ENCODE measurements at regions not wholly inside any gene's neighbourhood (a gene's known extent, or its start where the extent isn't known, plus 50 kb on each side); places are given as distances from the start of the nearest gene placed in this dataset.
A peak's percentile ranks its signal among the peaks of the same experiment; 100 is the strongest.

GRCh38 chr2:120550893-120551446 is 184.7 kb upstream of the GLI2 start (continued):
- TF ChIP-seq ZXDC (CRISPR knock-in tag; IDR thresholded peaks at IDR 0.05) (no peak), ZNF597 (CRISPR knock-in tag; IDR thresholded peaks at IDR 0.05) (no peak), ZSCAN30 (CRISPR knock-in tag; IDR thresholded peaks at IDR 0.05) (peak; percentile 81; the same call in 1 of the 2 replicates), RFXANK (CRISPR knock-in tag; IDR thresholded peaks at IDR 0.05) (no peak), ZNF589 (CRISPR knock-in tag; conservative IDR thresholded peaks at IDR 0.05) (no peak), ZNF674 (CRISPR knock-in tag; IDR thresholded peaks at IDR 0.05; ENCODE audit: low read depth) (no peak), THYN1 (CRISPR knock-in tag; IDR thresholded peaks at IDR 0.05; ENCODE audit: borderline replicate concordance, low read depth) (no peak), ZNF264 (CRISPR knock-in tag; IDR thresholded peaks at IDR 0.05) (peak; percentile 94), NR1H2 (CRISPR knock-in tag; IDR thresholded peaks at IDR 0.05; ENCODE audit: borderline replicate concordance, low read depth) (no peak), NR2C2 (CRISPR knock-in tag; IDR thresholded peaks at IDR 0.05; ENCODE audit: borderline replicate concordance) (peak; percentile 86), ZNF616 (CRISPR knock-in tag; IDR thresholded peaks at IDR 0.05; ENCODE audit: low read depth) (no peak), ZNF547 (CRISPR knock-in tag; IDR thresholded peaks at IDR 0.05) (no peak), ZNF512B (CRISPR knock-in tag; IDR thresholded peaks at IDR 0.05; ENCODE audit: borderline replicate concordance) (no peak; the same call in 1 of the 2 replicates), TFDP1 (CRISPR knock-in tag; IDR thresholded peaks at IDR 0.05; ENCODE audit: borderline replicate concordance) (no peak; the same call in 1 of the 2 replicates), ESRRA (CRISPR knock-in tag; IDR thresholded peaks at IDR 0.05; ENCODE audit: low read depth) (peak; percentile 100), CBX2 (IDR thresholded peaks at IDR 0.05; ENCODE audit: low read depth, low read length) (no peak), CBX2 (CRISPR knock-in tag; IDR thresholded peaks at IDR 0.05; ENCODE audit: low read depth) (0 out of 2 replicates have a peak, but pooled peaks have one; percentile 81), BCL6 (CRISPR knock-in tag; IDR thresholded peaks at IDR 0.05) (peak; percentile 96)
- TF ChIP-seq, protein P1, sequence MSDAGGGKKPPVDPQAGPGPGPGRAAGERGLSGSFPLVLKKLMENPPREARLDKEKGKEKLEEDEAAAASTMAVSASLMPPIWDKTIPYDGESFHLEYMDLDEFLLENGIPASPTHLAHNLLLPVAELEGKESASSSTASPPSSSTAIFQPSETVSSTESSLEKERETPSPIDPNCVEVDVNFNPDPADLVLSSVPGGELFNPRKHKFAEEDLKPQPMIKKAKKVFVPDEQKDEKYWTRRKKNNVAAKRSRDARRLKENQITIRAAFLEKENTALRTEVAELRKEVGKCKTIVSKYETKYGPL (CRISPR knock-in tag; IDR thresholded peaks at IDR 0.05), result no peak
- TF ChIP-seq, protein P2, sequence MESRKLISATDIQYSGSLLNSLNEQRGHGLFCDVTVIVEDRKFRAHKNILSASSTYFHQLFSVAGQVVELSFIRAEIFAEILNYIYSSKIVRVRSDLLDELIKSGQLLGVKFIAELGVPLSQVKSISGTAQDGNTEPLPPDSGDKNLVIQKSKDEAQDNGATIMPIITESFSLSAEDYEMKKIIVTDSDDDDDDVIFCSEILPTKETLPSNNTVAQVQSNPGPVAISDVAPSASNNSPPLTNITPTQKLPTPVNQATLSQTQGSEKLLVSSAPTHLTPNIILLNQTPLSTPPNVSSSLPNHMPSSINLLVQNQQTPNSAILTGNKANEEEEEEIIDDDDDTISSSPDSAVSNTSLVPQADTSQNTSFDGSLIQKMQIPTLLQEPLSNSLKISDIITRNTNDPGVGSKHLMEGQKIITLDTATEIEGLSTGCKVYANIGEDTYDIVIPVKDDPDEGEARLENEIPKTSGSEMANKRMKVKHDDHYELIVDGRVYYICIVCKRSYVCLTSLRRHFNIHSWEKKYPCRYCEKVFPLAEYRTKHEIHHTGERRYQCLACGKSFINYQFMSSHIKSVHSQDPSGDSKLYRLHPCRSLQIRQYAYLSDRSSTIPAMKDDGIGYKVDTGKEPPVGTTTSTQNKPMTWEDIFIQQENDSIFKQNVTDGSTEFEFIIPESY (CRISPR knock-in tag; IDR thresholded peaks at IDR 0.05), result peak; percentile 65
